ENCODE measurements at regions not wholly inside any gene's neighbourhood (a gene's known extent, or its start where the extent isn't known, plus 50 kb on each side); places are given as distances from the start of the nearest gene placed in this dataset.
"Not testable (repeated sequence)": the region's sequence is repeated elsewhere in the genome, so short reads cannot be mapped to it uniquely, and the experiment has no call there.

DNA sequence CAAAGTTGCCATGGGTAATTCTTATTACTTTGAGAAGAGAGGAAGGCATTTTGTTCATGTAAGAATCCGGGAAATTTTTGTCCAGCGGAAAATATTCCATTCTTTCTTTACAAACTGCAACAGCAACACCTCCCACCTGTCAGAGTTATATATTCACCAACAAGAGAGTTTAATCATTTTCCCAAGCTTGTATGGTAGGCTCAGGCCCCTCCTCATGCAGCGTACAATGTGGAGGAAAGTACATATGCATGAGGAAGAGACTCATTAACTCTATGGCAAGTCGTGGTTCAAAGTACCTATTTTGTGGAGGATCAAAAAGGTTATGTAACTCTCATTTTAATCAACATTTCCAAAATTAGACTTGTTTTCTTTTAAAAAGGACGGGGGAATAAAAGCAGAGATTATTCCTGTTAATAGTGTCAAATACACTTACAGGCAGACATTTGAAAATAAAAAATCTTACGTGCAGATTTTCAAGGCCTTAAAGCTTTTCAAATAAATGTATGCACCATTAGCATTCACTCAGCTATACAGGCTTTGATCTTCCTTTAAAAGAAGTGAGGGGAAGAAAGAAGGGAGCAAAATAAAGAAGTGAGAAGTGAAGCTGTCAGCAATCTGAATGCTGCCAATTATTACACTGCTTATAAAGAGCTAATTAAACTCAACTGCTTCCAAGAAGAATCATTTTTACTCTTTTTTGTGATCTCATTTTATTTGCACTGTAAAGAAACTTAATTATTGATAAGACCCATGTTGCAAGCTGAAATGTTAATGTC, 204.8 kb downstream of the FAT4 start:
- DNase-seq: no peak

DNA sequence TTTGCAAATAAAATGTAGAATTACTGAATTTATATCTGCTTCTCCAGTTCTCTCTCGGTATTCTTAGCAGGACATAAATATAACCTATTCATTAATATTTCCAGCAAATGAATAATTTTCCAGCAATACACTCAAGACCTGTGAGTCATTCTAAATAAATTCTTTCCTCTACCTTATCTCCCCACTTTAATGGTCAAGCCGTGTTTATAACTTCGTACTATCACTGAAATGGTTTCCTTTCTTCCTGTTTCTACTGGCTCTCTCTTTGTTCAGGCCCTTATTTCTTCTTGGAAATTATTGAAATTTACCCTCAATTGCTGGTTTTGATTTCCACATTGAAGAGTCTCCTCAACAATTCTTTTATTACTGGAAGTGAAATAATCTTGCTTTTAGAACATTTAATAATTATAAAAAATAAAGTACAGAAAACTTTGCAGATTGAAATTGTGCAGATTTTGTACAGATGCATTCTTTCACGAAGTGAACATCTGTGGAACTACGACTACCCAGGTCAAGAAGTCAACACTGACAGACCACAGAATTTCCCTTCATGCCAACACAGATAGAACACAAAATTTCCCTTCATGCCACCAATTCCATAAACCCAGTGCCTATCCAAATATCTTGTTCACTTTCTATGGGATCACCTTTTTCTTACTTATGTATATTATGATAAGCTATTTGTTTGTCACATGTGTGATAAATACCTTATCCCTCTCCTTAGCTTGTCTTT, 205.7 kb downstream of the FAT4 start:
- no peak for DNase-seq

DNA sequence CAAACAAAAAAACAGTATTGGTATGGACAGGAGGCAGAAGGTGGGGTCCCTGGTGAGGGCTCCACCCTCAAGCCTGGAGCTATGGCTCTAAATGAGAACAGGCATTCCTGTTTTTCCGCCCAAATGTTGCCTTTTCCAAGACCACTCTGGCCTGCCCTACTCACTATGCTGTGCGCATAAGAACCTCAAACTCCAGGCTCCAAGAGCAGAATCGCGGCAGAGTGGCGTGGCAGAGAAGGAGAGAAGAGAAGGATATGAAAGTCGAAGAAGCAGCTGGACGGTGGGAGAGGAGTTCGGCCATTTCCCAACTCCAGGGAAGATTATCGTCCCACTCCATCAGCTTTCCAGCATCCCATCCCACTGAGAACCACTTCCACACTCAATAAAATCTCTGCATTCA, 207.8 kb downstream of the FAT4 start:
- DNase-seq: no peak

DNA sequence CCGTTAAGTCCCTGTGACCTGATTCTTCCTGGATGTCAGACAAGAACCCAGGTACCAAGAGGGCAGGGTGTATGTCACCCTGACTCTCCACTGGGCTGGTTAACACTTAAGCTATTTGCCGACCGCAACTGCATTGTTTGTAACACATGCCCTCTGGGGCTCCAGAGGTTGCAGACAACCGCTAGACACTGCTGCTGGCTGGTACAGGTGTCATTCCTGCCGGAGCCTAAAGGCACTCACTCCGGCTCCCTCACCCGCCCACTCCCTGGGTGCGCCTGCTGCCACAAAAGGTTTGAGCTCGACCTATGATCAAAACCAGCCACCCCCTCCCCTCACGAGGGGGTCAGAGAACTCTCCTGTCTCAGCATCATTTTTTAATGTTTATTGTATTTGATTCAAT, 208.2 kb downstream of the FAT4 start:
- no peak for DNase-seq

DNA sequence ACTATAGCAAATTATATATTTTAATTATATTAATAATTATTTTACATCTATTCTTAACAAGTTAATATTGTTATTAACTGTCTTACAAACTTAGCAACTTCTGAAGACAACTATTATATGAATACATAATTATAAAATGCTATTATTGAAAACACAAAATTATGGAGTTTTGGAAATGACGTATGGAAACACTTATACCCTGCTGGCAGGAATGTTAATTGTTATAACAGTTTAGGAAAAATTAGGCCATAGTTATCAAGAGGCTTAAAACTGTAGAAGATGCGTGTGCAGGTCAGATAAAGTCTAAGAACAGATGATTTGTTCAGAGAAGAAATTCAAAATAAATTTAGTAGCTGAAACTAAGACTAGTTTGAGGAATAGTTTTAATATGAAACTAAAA, 211.7 kb downstream of the FAT4 start:
- no peak for DNase-seq

DNA sequence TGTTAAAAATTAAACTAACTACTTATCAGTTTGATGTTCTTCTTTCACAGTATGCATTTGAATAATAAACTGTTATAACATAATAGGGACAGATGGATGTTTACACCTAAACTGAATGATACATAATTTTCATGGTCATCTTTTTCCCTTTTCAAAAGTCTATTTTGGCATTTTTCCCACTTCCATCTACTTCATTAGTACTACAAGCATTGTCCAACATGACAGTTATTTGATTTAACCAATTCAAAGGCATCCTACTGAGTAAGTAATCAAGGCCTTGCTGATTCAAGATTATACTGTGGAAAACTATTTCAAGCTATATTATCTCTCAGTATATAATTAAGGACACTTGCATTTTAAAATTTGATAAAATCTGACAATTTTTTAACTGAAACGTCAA, 212.9 kb downstream of the FAT4 start:
- no peak for DNase-seq

DNA sequence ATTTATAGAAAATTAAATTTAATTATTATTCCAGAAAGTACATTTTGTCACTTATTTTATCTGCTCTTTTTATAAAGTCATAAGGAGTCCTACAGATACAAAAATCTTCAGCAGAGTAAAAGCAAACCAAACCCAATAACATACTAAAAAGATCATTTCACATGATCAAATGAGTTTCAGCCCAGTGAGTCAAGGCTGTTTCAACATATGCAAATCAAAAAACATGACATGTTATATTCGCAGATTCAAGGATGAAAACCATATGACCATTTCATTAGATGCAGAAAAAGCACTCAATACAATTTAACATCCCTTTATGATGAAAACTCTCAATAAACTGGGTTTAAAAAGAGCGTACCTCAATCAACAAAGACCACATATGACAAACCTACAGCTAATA, 214.3 kb downstream of the FAT4 start:
- no peak for DNase-seq

DNA sequence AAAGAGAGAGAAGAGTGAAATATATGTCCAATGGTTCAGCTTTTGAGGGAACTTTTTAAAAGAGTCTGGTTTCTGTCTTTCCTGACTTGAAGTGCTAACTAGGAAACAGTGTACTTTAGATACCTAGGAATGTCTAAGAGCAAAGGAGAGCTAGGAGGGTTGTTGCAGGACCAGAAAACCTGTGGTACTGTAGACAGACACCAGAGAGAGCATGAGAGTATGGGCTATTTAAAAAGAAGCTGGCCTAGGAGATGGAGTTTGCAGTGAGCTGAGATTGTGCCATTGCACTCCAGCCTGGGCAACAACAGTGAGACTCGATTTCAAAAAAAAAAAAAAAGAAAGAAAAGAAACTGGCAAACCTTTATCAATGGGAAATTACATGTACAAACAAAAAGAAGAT, 223.9 kb downstream of the FAT4 start:
- DNase-seq: no peak

DNA sequence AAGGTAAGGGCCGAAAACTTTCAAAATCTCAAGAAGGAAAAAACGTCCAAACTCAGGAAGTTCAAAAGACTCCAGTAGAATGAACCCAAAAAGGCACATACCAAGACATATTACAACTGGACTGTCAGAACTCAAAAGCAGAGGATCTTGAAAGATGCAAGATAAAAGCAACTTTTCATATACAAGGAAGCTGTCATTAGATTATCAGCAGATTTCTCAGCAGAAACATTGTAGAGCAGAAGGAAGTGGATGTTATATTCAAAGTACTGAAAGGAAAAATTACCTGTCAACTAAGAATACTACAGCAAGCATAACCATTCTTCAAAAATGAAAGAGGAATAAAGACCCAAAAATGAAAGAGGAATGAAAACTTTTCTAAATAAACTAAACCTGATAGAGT, 224.9 kb downstream of the FAT4 start:
- no peak for DNase-seq

DNA sequence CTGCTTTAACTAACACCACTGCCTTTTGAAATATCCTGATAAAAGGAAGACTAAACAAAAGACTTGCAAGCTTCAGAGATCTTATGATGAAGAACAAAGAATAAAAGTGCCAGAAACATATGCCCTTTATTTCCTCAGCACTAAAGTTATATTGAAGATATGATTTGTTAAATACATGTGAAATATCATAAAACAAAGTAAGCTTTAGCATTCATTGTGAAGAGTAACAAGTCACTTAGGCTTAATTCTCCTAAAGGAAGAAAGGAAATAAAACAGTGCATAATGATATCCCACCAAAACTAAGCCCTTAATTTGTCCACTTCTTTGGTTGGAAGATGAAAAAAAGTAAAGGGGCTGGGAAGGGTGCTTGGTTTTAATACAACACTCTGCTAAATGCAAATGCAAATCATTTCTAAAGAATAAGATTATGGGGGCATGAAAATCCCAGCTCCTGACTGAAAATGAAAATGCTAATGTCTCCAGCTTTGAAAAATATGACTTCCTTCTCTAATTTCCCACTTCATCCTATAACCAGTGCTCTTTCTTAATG, 227.2 kb downstream of the FAT4 start:
- no peak for DNase-seq

DNA sequence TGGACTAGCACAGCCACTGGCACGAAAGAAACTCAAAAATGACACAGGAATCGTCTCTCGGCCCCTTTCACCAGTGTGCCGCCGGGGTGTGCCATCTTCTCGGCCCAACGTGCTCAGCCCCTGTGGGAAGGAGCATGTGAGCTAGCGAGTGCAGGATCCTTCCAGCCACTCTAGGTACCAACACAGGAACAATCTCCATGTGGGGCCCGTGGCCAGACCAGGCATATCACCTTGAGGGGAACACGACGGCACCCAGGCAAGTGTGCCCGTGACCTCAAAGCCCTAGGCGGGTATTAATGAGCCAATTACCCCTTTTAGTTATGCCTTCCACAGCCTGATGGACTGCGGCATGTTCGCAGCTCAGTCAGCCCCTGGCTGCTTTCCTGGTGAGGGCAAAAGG, 231.5 kb downstream of the FAT4 start:
- no peak for DNase-seq

DNA sequence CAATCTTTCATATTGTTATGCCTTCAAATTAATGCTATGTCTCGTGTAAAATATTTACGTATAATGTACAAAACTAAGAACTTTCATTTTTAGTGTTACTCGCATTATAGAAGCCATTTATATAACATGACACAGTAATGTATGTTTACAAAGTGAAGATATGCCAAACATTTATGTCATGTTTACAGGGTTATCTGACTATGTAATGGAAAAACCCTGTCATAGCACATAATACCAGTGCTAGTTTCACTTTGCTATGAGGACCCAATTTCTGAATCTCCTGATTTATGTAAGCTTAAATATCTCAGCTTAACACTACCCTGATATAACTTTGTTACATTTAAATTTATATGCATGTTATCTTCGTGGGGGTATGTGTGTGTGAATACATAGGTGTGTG, 233.1 kb downstream of the FAT4 start:
- DNase-seq: no peak

DNA sequence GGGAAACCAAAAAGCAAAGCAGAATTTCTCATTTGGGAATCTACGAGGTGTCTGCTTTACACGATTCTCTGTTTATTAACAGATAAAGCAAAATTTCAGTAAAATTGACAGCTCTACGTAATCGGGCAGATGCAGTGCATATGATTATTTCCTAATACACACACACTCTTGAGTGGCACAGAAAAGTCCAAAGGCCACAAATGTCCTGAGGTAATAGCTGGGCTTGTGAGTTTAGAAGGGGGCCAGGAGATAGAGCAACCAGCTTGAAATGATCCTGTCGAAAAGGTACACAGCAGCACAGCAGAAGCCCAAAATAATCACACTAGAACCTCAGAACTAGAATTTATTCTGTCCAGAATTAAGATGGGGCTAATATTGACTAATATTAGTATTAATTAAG, 236.0 kb downstream of the FAT4 start:
- no peak for DNase-seq

DNA sequence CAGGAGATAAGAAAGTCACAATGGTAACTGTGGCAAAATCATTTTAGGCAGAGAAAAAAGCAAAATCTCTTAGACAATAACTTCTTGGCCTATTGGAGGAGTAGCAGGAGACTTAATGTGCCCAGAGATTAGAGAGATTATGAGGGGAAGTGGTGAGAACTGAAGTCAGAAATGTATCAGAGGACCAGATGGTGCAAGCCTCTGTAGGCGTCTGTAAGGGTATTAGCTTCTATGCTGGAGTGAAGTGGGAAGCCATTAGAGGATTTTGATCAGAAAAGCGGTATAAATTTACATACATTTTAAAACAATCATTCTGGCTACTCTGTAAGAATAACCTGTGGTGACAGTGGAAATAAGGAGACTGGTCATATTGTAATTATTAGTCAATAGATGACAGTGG, 236.7 kb downstream of the FAT4 start:
- DNase-seq: no peak

DNA sequence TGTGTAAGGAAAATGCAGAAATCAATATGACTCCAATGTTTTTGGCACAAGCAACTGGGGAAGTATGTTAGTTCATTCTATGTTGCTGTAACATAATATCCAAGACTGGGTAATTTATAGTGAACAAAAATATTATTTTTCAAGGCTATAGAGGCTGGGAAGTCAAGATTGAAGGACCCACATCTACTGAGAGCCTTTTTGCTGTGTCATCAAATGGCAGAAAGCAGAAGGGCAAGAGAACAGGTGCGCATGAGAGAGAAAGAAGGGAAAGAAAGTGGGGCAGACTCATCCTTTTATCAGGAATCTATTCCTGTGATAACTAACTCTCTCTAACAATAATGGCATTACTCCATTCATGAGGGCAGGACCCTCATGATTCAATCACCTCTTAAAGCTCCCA, 237.2 kb downstream of the FAT4 start:
- no peak for DNase-seq

DNA sequence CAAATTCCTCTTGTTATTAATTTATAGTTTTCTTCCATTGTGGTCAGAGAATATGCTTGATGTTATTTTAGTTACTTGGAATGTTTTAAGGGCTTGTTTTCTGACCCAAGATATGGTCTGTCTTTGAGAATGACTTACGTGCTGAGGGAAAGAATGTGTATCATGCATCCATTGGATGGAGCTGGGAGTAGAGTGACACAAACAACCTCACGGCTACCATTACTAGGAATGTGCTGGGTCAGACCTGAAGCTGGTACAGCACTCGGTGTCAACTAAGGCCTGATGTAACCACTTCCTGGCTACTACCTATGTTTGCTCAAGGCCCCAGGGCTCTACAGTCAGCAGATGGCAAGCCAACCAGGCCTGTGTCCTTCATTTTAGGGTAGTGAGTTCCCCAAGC, 257.8 kb downstream of the FAT4 start:
- DNase-seq: no peak

DNA sequence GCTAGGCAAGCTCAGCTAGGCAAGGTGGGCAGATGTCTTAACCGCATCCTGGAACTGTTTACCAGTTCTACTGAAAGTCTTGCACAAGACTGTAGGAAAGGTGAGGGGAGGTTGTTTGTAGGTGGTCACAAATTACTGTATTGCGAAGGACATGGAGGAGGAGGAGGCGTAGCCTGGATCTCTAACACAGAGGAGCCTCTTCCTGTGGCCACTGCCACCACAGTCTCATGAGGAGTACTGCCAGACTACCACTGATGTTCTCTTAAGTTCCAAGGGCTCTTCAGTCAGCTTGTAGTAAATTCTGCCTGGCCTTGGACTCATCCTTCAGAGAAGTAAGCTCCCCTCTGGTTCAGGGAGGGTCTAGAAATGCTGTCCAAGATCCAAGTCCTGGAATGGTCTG, 258.6 kb downstream of the FAT4 start:
- DNase-seq: no peak

DNA sequence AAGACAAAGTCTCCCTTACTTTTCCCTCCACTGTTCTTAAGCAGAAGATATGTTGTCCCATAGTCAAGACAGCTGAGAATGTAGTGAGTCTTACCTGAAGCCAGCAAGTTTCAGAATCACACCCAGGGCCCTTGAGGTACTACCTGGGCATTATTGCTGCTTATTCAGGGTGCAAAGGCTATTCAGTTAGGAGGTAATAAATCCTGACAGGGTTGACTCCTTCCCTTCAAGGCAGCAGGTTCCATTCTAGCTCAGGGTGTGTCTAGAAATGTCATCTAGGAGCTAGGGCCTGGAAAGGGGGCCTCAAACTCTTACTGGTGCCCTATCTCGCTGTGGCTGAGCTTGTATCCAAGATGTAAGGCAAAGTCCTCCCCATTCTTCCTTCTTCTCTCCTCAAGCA, 259.0 kb downstream of the FAT4 start:
- DNase-seq: no peak

DNA sequence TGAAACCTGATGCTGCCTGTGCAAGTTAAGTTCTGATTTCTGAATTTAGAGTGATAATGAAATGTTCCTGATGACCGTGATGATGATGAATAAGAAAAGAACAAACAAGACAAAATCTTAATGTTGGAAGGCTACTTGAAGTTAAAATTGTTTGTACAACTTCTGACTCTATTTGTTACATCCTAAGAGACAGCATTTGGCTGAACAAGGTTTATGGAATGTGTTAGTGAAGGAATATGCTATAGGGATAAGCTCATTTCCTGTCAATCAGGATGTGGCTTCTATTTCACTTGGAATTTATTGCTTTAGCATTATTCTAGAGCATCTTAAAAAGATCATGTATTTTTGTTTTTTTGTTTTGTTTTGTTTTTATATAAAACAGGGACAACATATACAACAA, 267.5 kb downstream of the FAT4 start:
- DNase-seq: no peak

DNA sequence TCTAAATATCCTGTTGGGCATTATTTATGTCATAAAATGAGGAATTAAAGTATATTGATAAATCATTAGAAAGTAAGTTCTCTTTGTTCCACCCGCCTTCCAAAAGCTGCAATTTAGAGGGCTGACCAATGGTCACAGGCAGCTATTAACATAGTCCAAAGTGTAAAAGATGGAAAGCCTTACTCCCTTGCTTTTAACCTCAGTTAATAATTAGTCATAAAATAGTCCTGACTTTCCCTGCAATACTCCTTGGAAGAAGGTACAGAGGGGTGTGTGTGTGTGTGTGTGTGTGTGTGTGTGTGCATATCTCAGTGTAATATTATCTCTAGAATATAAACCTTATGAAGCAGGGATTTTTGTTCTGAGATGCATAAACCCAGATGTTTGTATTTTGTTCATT, 275.4 kb downstream of the FAT4 start:
- no peak for DNase-seq

DNA sequence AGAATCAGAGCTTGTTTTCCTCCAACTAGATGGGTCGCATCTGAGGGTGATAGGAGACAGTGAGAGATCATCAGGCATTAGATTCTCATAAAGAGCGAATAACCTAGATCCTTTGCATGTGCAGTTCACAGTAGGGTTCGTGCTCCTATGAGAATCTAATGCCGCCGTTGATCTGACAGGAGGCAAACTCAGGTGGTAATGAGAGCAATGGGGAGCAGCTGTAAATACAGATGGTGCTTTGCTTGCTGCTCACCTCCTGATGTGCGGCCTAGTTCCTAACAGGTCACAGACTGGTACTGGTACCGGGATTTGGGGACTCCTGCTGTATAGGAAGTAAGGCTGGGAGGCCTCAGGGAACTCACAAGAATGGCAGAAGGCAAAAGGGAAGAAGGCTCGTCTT, 276.5 kb downstream of the FAT4 start:
- no peak for DNase-seq

DNA sequence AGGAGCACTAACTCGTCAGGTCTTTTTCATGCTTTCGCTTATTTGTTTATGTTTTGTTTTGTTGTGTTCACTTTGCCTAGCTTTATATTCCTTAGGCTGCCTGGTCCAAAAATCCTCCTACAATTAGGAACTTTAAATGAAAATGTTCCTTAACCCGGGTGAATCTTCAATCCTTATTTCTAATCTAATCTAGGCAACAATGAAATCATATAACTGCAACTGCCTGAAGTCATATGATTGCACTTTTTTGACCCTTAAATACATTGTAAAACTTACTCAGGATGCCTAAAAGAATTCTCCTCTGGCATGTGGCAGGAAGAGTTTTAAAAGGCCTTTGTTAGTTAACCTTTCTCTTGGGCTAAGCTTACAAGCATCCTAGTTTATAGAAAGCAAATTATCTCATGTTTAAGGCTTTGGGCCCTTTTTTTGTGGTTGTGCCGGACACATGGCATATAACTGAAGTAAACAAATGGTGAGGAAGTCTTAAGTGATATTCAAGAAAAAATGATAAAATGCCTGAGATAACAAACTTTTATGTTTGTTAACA, 279.4 kb downstream of the FAT4 start:
- DNase-seq: no peak

DNA sequence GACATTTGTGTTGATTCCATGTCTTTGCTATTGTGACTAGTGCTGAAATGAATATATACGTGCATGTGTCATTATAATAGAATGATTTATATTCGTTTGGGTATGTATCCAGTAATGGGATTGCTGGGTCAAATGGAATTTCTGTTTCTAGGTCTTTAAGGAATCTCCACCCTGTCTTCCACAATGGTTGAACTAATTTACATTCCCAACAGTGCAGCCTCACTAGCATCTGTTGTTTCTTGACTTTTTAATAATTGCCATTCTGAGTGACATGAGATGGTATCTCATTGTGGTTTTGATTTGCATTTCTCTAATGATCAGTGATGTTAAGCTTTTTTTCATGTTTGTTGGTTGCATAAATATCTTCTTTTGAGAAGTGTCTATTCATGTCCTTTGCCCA, 291.2 kb downstream of the FAT4 start:
- DNase-seq: not testable (repeated sequence)
